GM18909 (cell line): ENCODE measurements at regions not wholly inside any gene's neighbourhood (a gene's known extent, or its start where the extent isn't known, plus 50 kb on each side); places are given as distances from the start of the nearest gene placed in this dataset.
A peak's percentile ranks its signal among the peaks of the same experiment; 100 is the strongest.

Source experiments
- ATAC-seq: cut with Tn5 transposase; IDR thresholded peaks from one replicate; pipeline ENCODE4 v1.9.1; 2021; ENCODE audit warnings: mild to moderate bottlenecking; ENCODE audit not compliant: unreplicated experiment, poor library complexity

GRCh38 chr14:97281741-97282140 lies 484.6 kb downstream of the VRK1 start:
- ATAC-seq, result no peak

- no peak for ATAC-seq
Measured at GRCh38 chr14:97282210-97283004, 485.2 kb downstream of the VRK1 start.

GRCh38 chr14:97283005-97283403 lies 485.8 kb downstream of the VRK1 start:
- ATAC-seq, result no peak

- ATAC-seq, result no peak
Measured at GRCh38 chr14:97283426-97283825, 486.2 kb downstream of the VRK1 start.

GRCh38 chr14:97283841-97284240 lies 486.7 kb downstream of the VRK1 start:
- ATAC-seq, result no peak

GRCh38 chr14:97287956-97288355 lies 490.8 kb downstream of the VRK1 start:
- ATAC-seq, result no peak

GRCh38 chr14:97290065-97290464 lies 492.9 kb downstream of the VRK1 start:
- no peak for ATAC-seq

- ATAC-seq, result no peak
Measured at GRCh38 chr14:97290977-97291376, 493.8 kb downstream of the VRK1 start.

- no peak for ATAC-seq
Measured at GRCh38 chr14:97293659-97294058, 496.5 kb downstream of the VRK1 start.

- ATAC-seq, result no peak
Measured at GRCh38 chr14:97295108-97295710, 498.0 kb downstream of the VRK1 start.

GRCh38 chr14:97296176-97296575 lies 499.0 kb downstream of the VRK1 start:
- ATAC-seq, result no peak

GRCh38 chr14:97297100-97297499 lies 499.9 kb downstream of the VRK1 start:
- ATAC-seq, result no peak

- ATAC-seq, result no peak
Measured at GRCh38 chr14:97298331-97298730, 501.1 kb downstream of the VRK1 start.

GRCh38 chr14:97298736-97299135 lies 501.6 kb downstream of the VRK1 start:
- ATAC-seq, result no peak

GRCh38 chr14:97299661-97300060 lies 502.5 kb downstream of the VRK1 start:
- no peak for ATAC-seq

- ATAC-seq, result no peak
Measured at GRCh38 chr14:97301931-97302559, 504.9 kb downstream of the VRK1 start.

GRCh38 chr14:97306133-97306759 lies 509.1 kb downstream of the VRK1 start:
- peak; percentile 73 for ATAC-seq

- peak; percentile 60 for ATAC-seq
Measured at GRCh38 chr14:97306760-97307246, 509.6 kb downstream of the VRK1 start.

- no peak for ATAC-seq
Measured at GRCh38 chr14:97311411-97311810, 514.2 kb downstream of the VRK1 start.

GRCh38 chr14:97312910-97313309 lies 515.7 kb downstream of the VRK1 start:
- ATAC-seq, result no peak

- ATAC-seq, result no peak
Measured at GRCh38 chr14:97315790-97316189, 518.6 kb downstream of the VRK1 start.
